CD4-positive, alpha-beta T cell treated with Interferon alpha-2 for 1 hour (primary cell): ENCODE measurements at regions not wholly inside any gene's neighbourhood (a gene's known extent, or its start where the extent isn't known, plus 50 kb on each side); places are given as distances from the start of the nearest gene placed in this dataset.

Source experiments
- DNase-seq, 2 donors: peaks; one replicate each; pipeline ENCODE4 v3.0.0-alpha.2; 2020 to 2022

GRCh38 chr20:51335329-51335841 is 207.1 kb downstream of the NFATC2 start:
- DNase-seq: no peak

DNA sequence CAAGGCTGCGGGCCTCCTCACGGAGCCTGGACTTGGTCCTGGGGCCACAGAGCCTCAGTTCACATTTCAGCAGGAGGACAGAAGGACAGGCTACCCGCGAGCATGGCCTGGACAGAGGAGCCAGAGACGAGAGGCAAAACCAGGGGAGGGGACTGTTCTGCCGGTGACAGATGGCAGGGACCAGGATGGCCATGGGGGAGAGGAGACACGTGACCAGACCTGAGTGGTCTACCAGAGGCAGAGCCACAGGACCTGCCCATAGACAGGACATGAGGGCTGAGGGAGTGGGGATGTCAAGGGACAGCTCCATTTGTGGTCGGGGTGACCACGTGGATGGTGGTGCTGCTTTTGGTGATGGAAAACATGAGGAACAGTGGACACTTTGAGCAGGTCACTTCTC is 207.9 kb downstream of the NFATC2 start:
- DNase-seq: no peak

- DNase-seq: no peak
Observed at GRCh38 chr20:51333971-51334370, 208.5 kb downstream of the NFATC2 start.

DNA sequence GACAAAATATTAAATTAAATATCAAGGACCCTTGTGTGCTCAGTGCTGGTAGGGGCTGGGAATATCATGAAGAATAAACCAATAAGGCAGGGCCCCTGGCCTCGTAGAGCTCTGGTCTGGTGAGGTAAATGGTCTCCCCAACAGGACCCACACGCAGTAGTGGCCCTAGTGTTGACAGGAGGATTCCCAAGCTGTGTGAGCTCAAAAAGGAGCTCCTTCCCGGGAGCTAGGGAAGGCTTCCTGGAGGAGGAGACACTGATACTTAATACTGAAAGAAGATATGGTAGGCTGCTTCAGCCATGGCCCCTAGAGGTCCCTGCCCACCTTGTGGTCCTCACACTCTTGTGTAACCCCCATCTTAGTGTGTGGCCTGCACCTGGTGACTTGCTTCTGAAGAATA is 209.1 kb downstream of the NFATC2 start:
- DNase-seq: no peak

DNA sequence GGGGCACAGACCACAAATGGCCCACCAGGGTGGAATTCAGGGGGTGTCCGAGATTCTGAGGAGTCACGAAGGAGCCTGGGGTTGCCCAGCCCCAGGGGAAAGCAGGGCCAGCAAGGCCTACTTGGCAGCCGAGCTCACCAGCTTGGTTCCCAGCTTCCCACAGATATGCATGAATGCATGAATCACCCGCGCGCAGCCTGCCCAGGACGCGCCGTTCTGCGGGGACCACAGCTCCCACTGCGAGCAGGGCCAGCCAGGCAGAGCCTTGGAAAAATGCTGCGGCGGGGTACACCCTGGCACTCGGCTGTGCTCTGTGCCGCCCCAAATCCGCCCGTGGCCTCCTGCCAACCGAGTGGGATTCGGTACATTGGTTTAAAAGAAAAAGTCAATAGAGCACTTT is 211.0 kb downstream of the NFATC2 start:
- no peak for DNase-seq

- DNase-seq: no peak
Observed at GRCh38 chr20:51329845-51330244, 212.7 kb downstream of the NFATC2 start.

GRCh38 chr20:51327251-51327841 is 215.2 kb downstream of the NFATC2 start:
- DNase-seq: no peak

- no peak for DNase-seq
Observed at GRCh38 chr20:51326201-51326819, 216.2 kb downstream of the NFATC2 start.

GRCh38 chr20:51322164-51322707 is 220.3 kb downstream of the NFATC2 start:
- no peak for DNase-seq

DNA sequence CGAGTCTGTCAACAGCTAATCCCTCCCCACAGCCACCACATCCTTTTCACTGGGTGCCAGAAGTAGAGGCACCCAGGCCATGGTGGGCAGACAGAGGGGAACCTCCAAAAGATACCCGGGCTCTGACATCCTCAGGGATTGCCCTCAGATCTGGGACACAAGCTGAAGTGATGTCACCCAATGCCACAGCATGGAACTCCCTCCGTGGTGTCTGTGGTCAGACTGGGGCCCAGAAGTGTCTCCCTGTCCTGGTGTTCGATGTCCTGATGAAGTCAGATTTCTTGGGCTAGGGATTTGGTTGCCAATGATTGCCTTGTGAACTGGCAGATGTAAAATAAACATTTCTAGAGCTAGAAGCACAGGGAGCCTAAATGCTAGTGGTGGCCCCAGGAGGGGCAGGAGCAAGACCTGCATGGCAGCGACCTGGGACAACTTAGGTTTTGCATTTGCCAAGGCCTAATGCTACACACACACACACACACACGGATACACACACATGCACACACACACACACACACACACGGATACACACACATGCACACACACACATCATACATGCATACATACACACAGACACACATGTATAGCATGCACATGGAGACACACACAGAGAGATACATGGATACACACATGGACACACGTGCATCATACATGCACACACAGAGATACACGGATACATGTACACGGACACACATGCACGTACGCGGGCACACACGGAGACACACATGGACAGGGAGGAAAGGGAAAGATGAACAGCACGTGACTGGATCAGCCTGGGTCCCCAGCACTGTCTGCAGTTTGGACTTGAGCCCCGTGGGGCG is 221.0 kb downstream of the NFATC2 start:
- DNase-seq: no peak

DNA sequence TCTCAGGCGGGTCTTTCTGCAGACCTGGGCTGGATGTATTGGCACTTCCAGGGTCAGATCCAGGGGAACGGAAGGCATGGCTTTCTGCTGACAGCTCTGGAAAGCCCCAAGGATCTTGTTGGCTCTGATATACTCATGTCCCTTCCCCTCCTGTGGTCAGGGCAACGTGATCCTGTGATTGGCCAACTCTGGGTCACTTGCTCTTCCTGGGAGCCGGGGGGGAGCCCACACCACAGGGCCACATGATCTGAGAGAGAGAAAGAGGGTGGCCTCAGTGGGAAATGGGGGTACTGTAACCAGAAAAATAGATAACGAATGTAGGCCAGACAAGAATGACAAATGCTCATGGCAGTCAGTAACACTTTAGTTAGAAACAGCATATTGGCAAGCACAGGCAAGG is 223.0 kb downstream of the NFATC2 start:
- DNase-seq: no peak

GRCh38 chr20:51318058-51318949 is 224.2 kb downstream of the NFATC2 start:
- DNase-seq: peak; percentile 30 to 51

DNA sequence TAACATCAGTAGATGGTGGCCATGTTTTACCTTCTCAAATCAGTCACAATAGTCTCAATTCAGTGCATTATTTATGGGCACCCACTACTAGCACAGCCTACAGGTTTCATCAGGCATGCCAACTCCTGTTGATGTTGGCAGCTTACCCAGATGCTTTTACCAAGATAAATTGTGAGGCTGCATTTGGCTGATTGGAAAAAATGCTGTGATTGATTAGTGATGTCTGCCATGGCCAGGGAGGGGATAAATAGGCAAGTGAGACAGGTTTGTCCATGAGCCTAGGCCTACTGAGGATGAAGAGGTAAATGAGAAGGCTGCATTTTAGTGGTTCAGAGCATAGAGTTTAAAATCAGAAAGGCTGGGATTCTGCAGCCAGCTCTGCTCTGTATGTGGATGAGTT is 227.1 kb downstream of the NFATC2 start:
- DNase-seq: no peak

DNA sequence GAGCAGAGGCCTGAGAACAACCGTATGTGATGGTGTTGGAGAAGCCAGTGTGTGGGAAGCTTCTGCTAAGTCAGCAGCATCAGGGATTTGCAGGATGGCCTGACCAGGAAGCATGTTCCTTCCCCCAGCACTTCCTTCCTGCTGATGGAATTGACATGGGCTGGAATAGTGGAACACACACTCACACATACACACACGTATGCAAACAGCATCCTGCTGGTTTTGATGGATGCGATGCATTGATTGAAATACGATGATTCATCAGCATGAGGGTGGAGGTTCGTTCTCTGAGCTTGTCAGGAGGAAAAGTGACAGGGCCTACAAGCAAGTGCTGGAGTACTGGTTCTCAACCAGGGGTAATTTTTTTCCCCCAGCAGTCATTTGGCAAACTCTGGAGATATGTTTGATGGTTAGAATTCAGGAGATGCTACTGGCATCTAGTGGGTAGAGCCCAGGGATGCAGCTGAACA is 229.1 kb downstream of the NFATC2 start:
- no peak for DNase-seq

- DNase-seq: no peak
Observed at GRCh38 chr20:51312480-51312783, 230.1 kb downstream of the NFATC2 start.

DNA sequence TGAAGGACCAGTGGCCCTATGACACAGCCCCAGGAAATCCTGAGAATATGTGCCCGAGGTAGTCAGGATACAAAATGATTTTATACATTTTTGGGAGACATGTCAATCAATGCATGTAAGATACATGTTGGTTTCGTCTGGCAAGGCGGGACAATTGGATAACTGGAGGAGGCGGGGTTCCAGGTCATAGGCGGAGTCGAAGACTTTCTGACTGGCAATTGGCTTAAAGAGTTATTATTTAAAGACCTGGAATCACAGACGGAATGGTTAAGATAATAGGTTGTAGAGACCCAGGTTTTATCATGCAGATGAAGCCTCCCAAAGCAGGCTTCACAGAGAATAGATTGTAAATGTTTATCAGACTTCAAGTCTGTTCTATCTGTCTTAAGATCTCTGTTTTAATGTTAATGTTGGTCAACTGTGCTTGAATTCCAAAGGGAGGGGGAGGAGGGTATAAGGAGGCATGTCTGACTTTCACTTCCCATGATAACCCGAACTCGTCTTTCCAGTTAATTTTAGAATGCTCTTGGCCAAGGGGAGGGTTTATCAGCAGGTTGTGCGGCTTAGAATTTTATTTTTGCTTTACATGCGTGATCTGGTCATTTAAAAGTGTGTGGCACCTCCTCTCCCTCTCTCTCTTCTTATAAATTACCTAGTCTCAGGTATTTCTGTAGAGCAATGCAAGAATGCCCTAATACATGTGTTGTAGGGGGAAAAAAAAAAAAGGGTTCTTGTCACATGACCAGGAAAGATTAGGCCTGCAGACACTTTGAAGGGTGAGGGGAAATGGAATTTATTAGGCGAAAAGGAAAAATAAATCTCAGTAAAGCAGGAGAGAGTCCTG is 230.7 kb downstream of the NFATC2 start:
- no peak for DNase-seq

DNA sequence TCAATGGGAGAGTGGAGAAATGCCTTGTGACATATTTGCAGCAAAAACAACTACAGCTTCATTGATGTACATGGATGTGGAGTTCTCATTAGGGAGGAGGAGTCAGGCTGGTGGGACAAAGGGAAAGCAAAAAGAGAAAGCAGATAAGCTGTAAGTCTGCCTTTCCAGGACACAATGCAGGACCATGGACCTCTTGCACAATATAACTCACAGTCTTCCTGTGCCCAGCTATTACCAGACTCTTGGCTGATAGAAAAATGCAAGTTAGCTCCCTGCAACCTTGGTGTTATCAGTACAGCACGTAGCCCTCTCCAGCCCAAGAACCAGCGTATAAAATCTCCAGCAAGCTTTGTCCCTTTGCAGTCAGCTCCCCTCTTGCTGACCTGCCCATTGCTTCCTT is 232.3 kb downstream of the NFATC2 start:
- DNase-seq: no peak

GRCh38 chr20:51309128-51309527 is 233.4 kb downstream of the NFATC2 start:
- no peak for DNase-seq

GRCh38 chr20:51306521-51307358 is 235.8 kb downstream of the NFATC2 start:
- peak; percentile 67 to 69 for DNase-seq

- DNase-seq: no peak
Observed at GRCh38 chr20:51306081-51306480, 236.4 kb downstream of the NFATC2 start.
